Endodermal cell (in vitro differentiated cells): ENCODE measurements at regions not wholly inside any gene's neighbourhood (a gene's known extent, or its start where the extent isn't known, plus 50 kb on each side); places are given as distances from the start of the nearest gene placed in this dataset.
A peak's percentile ranks its signal among the peaks of the same experiment; 100 is the strongest.

ENCODE experiments used
- DNase-seq: peaks from one replicate; pipeline ENCODE4 v3.0.0-alpha.2; 2017
- H3K27ac ChIP-seq: 2 replicates; pipeline ENCODE4 v1.5.1; 2013; ENCODE audit warnings: mild to moderate bottlenecking, low read depth, low read length, moderate library complexity
- H3K27me3 ChIP-seq: 2 replicates; pipeline ENCODE4 v1.6.1; 2013; ENCODE audit warnings: mild to moderate bottlenecking, low read length, moderate library complexity; ENCODE audit not compliant: insufficient read depth, control insufficient read depth, poor library complexity, severe bottlenecking
- H3K36me3 ChIP-seq: 2 replicates; pipeline ENCODE4 v1.7.0; 2013; ENCODE audit warnings: mild to moderate bottlenecking, low read length, moderate library complexity; ENCODE audit not compliant: control insufficient read depth, insufficient read depth
- H3K4me1 ChIP-seq: one replicate; pipeline ENCODE4 v1.7.0; 2013; ENCODE audit warnings: low read length; ENCODE audit not compliant: control insufficient read depth, insufficient read depth
- H3K4me3 ChIP-seq: 2 replicates; pipeline ENCODE4 v1.5.1; 2013; ENCODE audit warnings: mild to moderate bottlenecking, low read length, moderate library complexity
- H3K9ac ChIP-seq: 2 replicates; pipeline ENCODE4 v1.6.1; 2013; ENCODE audit warnings: mild to moderate bottlenecking, low read length, moderate library complexity; ENCODE audit not compliant: poor library complexity, severe bottlenecking; ENCODE audit errors: extremely low read depth
- H3K9me3 ChIP-seq: 2 replicates; pipeline ENCODE4 v1.6.1; 2013; ENCODE audit warnings: mild to moderate bottlenecking, low read length, moderate library complexity; ENCODE audit not compliant: control insufficient read depth
- H3K27ac Mint-ChIP-seq: 2 replicates; pipeline ENCODE4 v1.8.0; 2020; ENCODE audit warnings: mixed read lengths
- H3K27me3 Mint-ChIP-seq: 2 replicates; pipeline ENCODE4 v1.8.0; 2021; ENCODE audit warnings: mild to moderate bottlenecking, mixed read lengths; ENCODE audit not compliant: insufficient read depth
- H3K36me3 Mint-ChIP-seq: 2 replicates; pipeline ENCODE4 v1.8.0; 2020; ENCODE audit warnings: low read depth, mixed read lengths
- H3K4me1 Mint-ChIP-seq: 2 replicates; pipeline ENCODE4 v1.8.0; 2020; ENCODE audit warnings: mixed read lengths
- H3K4me3 Mint-ChIP-seq: 2 replicates; pipeline ENCODE4 v1.8.0; 2020; ENCODE audit warnings: mild to moderate bottlenecking, moderate library complexity, mixed read lengths
- H3K9me3 Mint-ChIP-seq: 2 replicates; pipeline ENCODE4 v1.8.0; 2020; ENCODE audit warnings: mild to moderate bottlenecking, mixed read lengths
- WGBS, 2 experiments: methylation state at CpG; one replicate each; pipeline versions ENCODE4 v1.1.5 to v1.1.7; 2013; ENCODE audit warnings: missing lambda C conversion rate in 2 of 2, mixed read lengths in 1 of 2; ENCODE audit not compliant: insufficient coverage in 1 of 2, insufficient read length in 1 of 2; 5-methylcytosine and 5-hydroxymethylcytosine counted together
- TF ChIP-seq, protein P1 (sequence below): fragments of 200-600 bp; sonication (generic); conservative IDR thresholded peaks from 2 replicates; pipeline ENCODE4 v1.5.0; 2021; ENCODE audit warnings: antibody characterized with exemption, mild to moderate bottlenecking

DNA sequence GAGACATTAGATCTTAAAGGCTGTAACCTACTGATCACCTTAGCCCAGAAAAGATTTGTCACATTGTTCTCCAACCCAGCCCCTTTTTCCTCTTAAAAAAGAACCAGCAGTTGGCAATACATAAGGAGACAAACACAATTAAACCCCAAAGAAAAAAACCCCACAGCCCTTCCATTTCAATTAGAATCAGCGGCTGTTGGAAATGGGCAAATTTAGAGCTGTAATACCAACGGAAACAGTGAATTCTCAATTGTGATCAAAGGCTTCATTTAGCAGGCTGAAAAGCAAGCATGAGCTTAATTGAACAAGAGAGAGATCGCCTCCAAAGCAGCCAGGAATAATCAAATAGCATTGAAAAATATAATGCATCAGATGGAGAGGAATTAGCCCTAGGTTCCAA lies 153.6 kb downstream of the FAM114A2 start:
- Mint-ChIP-seq H3K9me3 (no peaks in the 10 kb centered on the region), H3K27me3 (no peaks in the 10 kb centered on the region), H3K4me1 (peaks cover 10% of the 10 kb centered on the region), H3K4me3 (no peak overlapping the region), H3K27ac (no peak overlapping the region), H3K36me3 (no peaks in the 10 kb centered on the region)
- DNase-seq = no peak
- Histone ChIP-seq H3K4me3 (no peak overlapping the region), H3K9ac (no peak overlapping the region), H3K27me3 (no peaks in the 10 kb centered on the region), H3K4me1 (peaks cover 4% of the 10 kb centered on the region), H3K9me3 (no peaks in the 10 kb centered on the region), H3K27ac (no peak overlapping the region), H3K36me3 (no peaks in the 10 kb centered on the region)
- TF ChIP-seq, protein P1, sequence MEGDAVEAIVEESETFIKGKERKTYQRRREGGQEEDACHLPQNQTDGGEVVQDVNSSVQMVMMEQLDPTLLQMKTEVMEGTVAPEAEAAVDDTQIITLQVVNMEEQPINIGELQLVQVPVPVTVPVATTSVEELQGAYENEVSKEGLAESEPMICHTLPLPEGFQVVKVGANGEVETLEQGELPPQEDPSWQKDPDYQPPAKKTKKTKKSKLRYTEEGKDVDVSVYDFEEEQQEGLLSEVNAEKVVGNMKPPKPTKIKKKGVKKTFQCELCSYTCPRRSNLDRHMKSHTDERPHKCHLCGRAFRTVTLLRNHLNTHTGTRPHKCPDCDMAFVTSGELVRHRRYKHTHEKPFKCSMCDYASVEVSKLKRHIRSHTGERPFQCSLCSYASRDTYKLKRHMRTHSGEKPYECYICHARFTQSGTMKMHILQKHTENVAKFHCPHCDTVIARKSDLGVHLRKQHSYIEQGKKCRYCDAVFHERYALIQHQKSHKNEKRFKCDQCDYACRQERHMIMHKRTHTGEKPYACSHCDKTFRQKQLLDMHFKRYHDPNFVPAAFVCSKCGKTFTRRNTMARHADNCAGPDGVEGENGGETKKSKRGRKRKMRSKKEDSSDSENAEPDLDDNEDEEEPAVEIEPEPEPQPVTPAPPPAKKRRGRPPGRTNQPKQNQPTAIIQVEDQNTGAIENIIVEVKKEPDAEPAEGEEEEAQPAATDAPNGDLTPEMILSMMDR = no peak
- WGBS, 2 experiments = 82 to 94% methylated on average over 3 of the region's 3 CpGs

DNA sequence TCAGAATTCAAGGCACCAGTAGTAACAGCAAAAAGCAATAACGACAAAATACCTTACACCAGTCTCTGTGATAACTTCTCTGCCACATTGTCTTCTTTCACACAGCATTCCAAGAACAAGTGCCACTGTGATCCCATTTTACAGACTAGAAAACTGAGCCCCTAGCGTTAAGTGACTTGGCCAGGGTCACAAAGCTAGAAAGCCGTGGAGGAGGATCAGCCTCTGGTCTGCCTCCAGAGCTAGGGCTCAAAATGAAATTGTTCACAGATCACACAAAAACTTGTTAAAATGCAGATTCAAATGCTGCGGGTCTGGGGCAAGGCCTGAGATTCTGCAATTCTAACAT lies 154.1 kb downstream of the FAM114A2 start:
- no peak for DNase-seq
- H3K27me3 Mint-ChIP-seq = no peaks in the 10 kb centered on the region
- Histone ChIP-seq H3K9ac (no peak overlapping the region), H3K4me1 (peaks cover 4% of the 10 kb centered on the region), H3K27ac (no peak overlapping the region), H3K9me3 (no peaks in the 10 kb centered on the region), H3K27me3 (no peaks in the 10 kb centered on the region), H3K4me3 (no peak overlapping the region), H3K36me3 (no peaks in the 10 kb centered on the region)
- WGBS, 2 experiments = 90 to 95% methylated on average over 2 to 4 of the region's 4 CpGs
- no peaks in the 10 kb centered on the region for H3K9me3 Mint-ChIP-seq
- no peak overlapping the region for H3K4me3 Mint-ChIP-seq
- no peaks in the 10 kb centered on the region for H3K36me3 Mint-ChIP-seq
- H3K4me1 Mint-ChIP-seq = peaks cover 10% of the 10 kb centered on the region
- TF ChIP-seq, protein P1 = no peak
- H3K27ac Mint-ChIP-seq = no peak overlapping the region

DNA sequence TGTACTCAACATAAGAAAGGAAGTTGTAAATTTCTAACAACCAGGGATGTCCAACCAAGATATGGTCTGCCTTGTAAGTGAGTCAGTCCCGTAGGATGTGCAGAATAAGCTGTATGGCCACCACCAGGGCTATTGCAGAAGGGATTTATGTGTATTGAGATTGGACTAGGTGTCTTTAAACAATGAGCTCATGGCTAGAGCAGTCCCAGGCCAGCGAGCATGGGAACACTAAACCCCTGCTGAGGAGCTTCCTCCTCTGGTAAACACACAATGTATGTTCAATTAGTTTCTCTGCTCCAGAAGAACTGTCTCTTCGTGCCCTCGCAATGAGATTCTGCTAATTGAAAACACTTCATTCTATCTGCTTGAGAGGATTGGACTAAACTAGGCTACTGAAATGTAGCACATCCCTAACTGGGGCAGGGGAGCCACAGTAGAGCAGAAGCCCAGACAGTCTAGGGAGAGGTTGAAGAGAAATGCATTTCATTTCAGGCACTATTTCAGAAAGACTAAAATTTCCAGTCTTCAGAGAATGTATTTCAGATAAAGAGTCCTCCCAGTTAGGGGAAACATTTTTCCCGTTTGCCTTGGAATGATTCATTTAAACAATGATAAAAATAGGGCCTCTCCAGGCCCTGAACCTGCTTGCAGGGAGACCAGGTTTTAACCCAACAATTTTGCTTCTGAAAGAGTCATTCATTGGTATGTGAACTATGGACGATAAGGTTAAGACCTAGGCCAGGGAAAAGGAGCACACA lies 154.7 kb downstream of the FAM114A2 start:
- Mint-ChIP-seq H3K27me3 (no peaks in the 10 kb centered on the region), H3K4me1 (peaks cover 10% of the 10 kb centered on the region), H3K4me3 (no peak overlapping the region), H3K36me3 (no peaks in the 10 kb centered on the region), H3K27ac (no peak overlapping the region), H3K9me3 (no peaks in the 10 kb centered on the region)
- TF ChIP-seq, protein P1 = no peak
- H3K27ac ChIP-seq = no peak overlapping the region
- WGBS, 2 experiments = 50 to 79% methylated on average over 2 to 6 of the region's 6 CpGs
- H3K4me3 ChIP-seq = no peak overlapping the region
- H3K9me3 ChIP-seq = no peaks in the 10 kb centered on the region
- DNase-seq = peak; percentile 60
- H3K9ac ChIP-seq = no peak overlapping the region
- H3K36me3 ChIP-seq = no peaks in the 10 kb centered on the region
- H3K27me3 ChIP-seq = no peaks in the 10 kb centered on the region
- H3K4me1 ChIP-seq = peaks cover 4% of the 10 kb centered on the region
